ENCODE measurements at regions not wholly inside any gene's neighbourhood (a gene's known extent, or its start where the extent isn't known, plus 50 kb on each side); places are given as distances from the start of the nearest gene placed in this dataset.

- DNase-seq (ENCODE audit: low read depth), result no peak
Measured at GRCh38 chr14:27096091-27096490, 498.3 kb upstream of the NOVA1 start.

- no peak for DNase-seq (ENCODE audit: low read depth)
Measured at GRCh38 chr14:27098451-27098850, 500.6 kb upstream of the NOVA1 start.

- DNase-seq (ENCODE audit: low read depth), result no peak
Measured at GRCh38 chr14:27114180-27114579, 516.3 kb upstream of the NOVA1 start.

GRCh38 chr14:27123162-27123561 is 525.3 kb upstream of the NOVA1 start:
- DNase-seq (ENCODE audit: low read depth), result no peak

- no peak for DNase-seq (ENCODE audit: low read depth)
Measured at GRCh38 chr14:27127838-27128237, 530.0 kb upstream of the NOVA1 start.

- no peak for DNase-seq (ENCODE audit: low read depth)
Measured at GRCh38 chr14:27134200-27134599, 536.4 kb upstream of the NOVA1 start.

- no peak for DNase-seq (ENCODE audit: low read depth)
Measured at GRCh38 chr14:27145170-27145569, 547.3 kb upstream of the NOVA1 start.

- DNase-seq (ENCODE audit: low read depth), result no peak
Measured at GRCh38 chr14:27148143-27148542, 550.3 kb upstream of the NOVA1 start.

GRCh38 chr14:27164139-27164538 is 566.3 kb upstream of the NOVA1 start:
- no peak for DNase-seq (ENCODE audit: low read depth)

GRCh38 chr14:27175489-27175888 is 577.7 kb upstream of the NOVA1 start:
- no peak for DNase-seq (ENCODE audit: low read depth)

- no peak for DNase-seq (ENCODE audit: low read depth)
Measured at GRCh38 chr14:27181333-27181732, 583.5 kb upstream of the NOVA1 start.

- DNase-seq (ENCODE audit: low read depth), result peak; percentile 8
Measured at GRCh38 chr14:27184427-27184826, 586.6 kb upstream of the NOVA1 start.

- no peak for DNase-seq (ENCODE audit: low read depth)
Measured at GRCh38 chr14:27186048-27186447, 588.2 kb upstream of the NOVA1 start.

GRCh38 chr14:27187136-27187535 is 589.3 kb upstream of the NOVA1 start:
- no peak for DNase-seq (ENCODE audit: low read depth)

- DNase-seq (ENCODE audit: low read depth), result peak; percentile 39
Measured at GRCh38 chr14:27190296-27190695, 592.5 kb upstream of the NOVA1 start.

GRCh38 chr14:27199272-27199671 is 601.4 kb upstream of the NOVA1 start:
- no peak for DNase-seq (ENCODE audit: low read depth)

- no peak for DNase-seq (ENCODE audit: low read depth)
Measured at GRCh38 chr14:27205036-27205435, 607.2 kb upstream of the NOVA1 start.

GRCh38 chr14:27211741-27212140 is 613.9 kb upstream of the NOVA1 start:
- DNase-seq (ENCODE audit: low read depth), result no peak

GRCh38 chr14:27222671-27223070 is 624.8 kb upstream of the NOVA1 start:
- no peak for DNase-seq (ENCODE audit: low read depth)

GRCh38 chr14:27223906-27224305 is 626.1 kb upstream of the NOVA1 start:
- no peak for DNase-seq (ENCODE audit: low read depth)

GRCh38 chr14:27228053-27228452 is 630.2 kb upstream of the NOVA1 start:
- no peak for DNase-seq (ENCODE audit: low read depth)

GRCh38 chr14:27234331-27234730 is 636.5 kb upstream of the NOVA1 start:
- DNase-seq (ENCODE audit: low read depth), result no peak

GRCh38 chr14:27236601-27237000 is 638.8 kb upstream of the NOVA1 start:
- no peak for DNase-seq (ENCODE audit: low read depth)

- peak; percentile 17 for DNase-seq (ENCODE audit: low read depth)
Measured at GRCh38 chr14:27242874-27243273, 645.0 kb upstream of the NOVA1 start.

GRCh38 chr14:27243365-27243764 is 645.5 kb upstream of the NOVA1 start:
- DNase-seq (ENCODE audit: low read depth), result no peak
